GM12878 (cell line): ENCODE measurements at regions not wholly inside any gene's neighbourhood (a gene's known extent, or its start where the extent isn't known, plus 50 kb on each side); places are given as distances from the start of the nearest gene placed in this dataset.

ENCODE experiments used
- ATAC-seq: fragments of 200-7000 bp; cut with Tn5 transposase; 3 replicates; pipeline ENCODE4 v1.9.1; 2020; ENCODE audit warnings: mild to moderate bottlenecking, moderate library complexity
- BruUV-seq: library from RNA; stranded (reverse); fragments of 400-500 nt; replicated peaks from 2 replicates; lab custom pipeline; 2021; lab: Mats Ljungman, UMichigan
- CTCF ChIA-PET: fragments of 300-600 bp; sonication (Branson Sonifier 250); formaldehyde crosslinking; extraction: SDS; loops from one replicate; lab custom pipeline; 2021; ENCODE audit warnings: inconsistent platforms; lab: Yijun Ruan, JAX
- POLR2A ChIA-PET: fragments of 350-600 bp; formaldehyde crosslinking; extraction: SDS; loops from one replicate; lab custom pipeline; 2021; ENCODE audit warnings: inconsistent platforms; lab: Charles Lee
- RAD21 ChIA-PET: fragments of 300-600 bp; sonication (Branson Sonifier 250); formaldehyde crosslinking; loops from one replicate; lab custom pipeline; 2023; ENCODE audit warnings: antibody characterized with exemption; ENCODE audit not compliant: unreplicated experiment; lab: Charles Lee
- SMC1A ChIA-PET: fragments of 300-600 bp; sonication (Branson Sonifier 250); formaldehyde crosslinking; loops from one replicate; lab custom pipeline; 2023; ENCODE audit not compliant: unreplicated experiment, uncharacterized antibody; lab: Charles Lee
- DNase-seq: peaks from one replicate; pipeline ENCODE4 v3.0.0-alpha.2; 2011; ENCODE audit warnings: low read depth, low spot score
- FAIRE-seq: peaks from 3 replicates; lab custom pipeline; 2011; peaks lifted over from hg19 to GRCh38; lab: Jason Lieb, UNC
- H2AFZ ChIP-seq: 2 replicates; pipeline ENCODE4 v1.6.0; 2011; ENCODE audit warnings: low read depth, low read length, control low read depth; ENCODE audit not compliant: control insufficient read depth
- H3K27ac ChIP-seq: 2 replicates; pipeline ENCODE4 v1.5.1; 2011; ENCODE audit warnings: control low read depth; ENCODE audit not compliant: control insufficient read depth, insufficient read depth
- H3K27me3 ChIP-seq, 2 experiments: replicated peaks in 1 of 2; 2 replicates each; pipeline versions ENCODE4 v1.6.0 to v1.6.1; 2011; ENCODE audit warnings: low read length in 1 of 2; ENCODE audit not compliant: control insufficient read depth in 2 of 2, insufficient read depth in 2 of 2
- H3K36me3 ChIP-seq, 2 experiments: 2 replicates each; pipeline ENCODE4 v1.5.1; 2011; ENCODE audit warnings: low read length in 1 of 2; ENCODE audit not compliant: control insufficient read depth in 2 of 2, insufficient read depth in 2 of 2
- H3K4me1 ChIP-seq: 2 replicates; pipeline ENCODE4 v1.6.1; 2011; ENCODE audit warnings: mild to moderate bottlenecking, low read length, moderate library complexity, mixed read lengths; ENCODE audit not compliant: control insufficient read depth, insufficient read depth
- H3K4me2 ChIP-seq: 2 replicates; pipeline ENCODE4 v1.6.0; 2011; ENCODE audit warnings: control low read depth; ENCODE audit not compliant: control insufficient read depth, insufficient read depth
- H3K4me3 ChIP-seq: fragments of 200-600 bp; sonication (generic); 2 replicates; pipeline ENCODE4 v1.5.1; 2016
- H3K79me2 ChIP-seq: 2 replicates; pipeline ENCODE4 v1.6.0; 2011; ENCODE audit warnings: low read length; ENCODE audit not compliant: control insufficient read depth, insufficient read depth
- H3K9ac ChIP-seq: 2 replicates; pipeline ENCODE4 v1.8.0; 2011; ENCODE audit warnings: low read length, control low read depth, mixed read lengths; ENCODE audit not compliant: control insufficient read depth, insufficient read depth
- H3K9me3 ChIP-seq: replicated peaks from 3 replicates; pipeline ENCODE4 v1.5.1; 2011; ENCODE audit warnings: mild to moderate bottlenecking, low read length; ENCODE audit not compliant: control insufficient read depth, insufficient read depth
- H4K20me1 ChIP-seq: 2 replicates; pipeline ENCODE4 v1.6.0; 2011; ENCODE audit not compliant: control insufficient read depth, insufficient read depth
- BACH1 ChIP-seq: fragments of 450-650 bp; IDR thresholded peaks from 2 replicates; pipeline ENCODE4 v1.6.1; 2017; ENCODE audit warnings: mild to moderate bottlenecking, borderline replicate concordance
- BHLHE40 ChIP-seq, 2 experiments: fragments of 450-650 bp in 1 of 2; IDR thresholded peaks; 2 replicates each; pipeline ENCODE4 v1.6.1; 2011 to 2017; ENCODE audit warnings: low read depth in 2 of 2, borderline replicate concordance in 1 of 2, improper control_type of control experiment in 1 of 2, low read length in 1 of 2, mild to moderate bottlenecking in 1 of 2
- FOS ChIP-seq: IDR thresholded peaks from 3 replicates; pipeline ENCODE4 v1.6.1; 2011; ENCODE audit warnings: borderline replicate concordance; ENCODE audit not compliant: insufficient read length; ENCODE audit errors: extremely low read depth
- FOXK2 ChIP-seq: fragments of 450-650 bp; IDR thresholded peaks from 2 replicates; pipeline ENCODE4 v1.6.1; 2017; ENCODE audit warnings: mild to moderate bottlenecking, moderate library complexity
- NRF1 ChIP-seq: conservative IDR thresholded peaks from 2 replicates; pipeline ENCODE4 v1.6.1; 2011; ENCODE audit warnings: mild to moderate bottlenecking, low read depth, low read length, improper control_type of control experiment
- POU2F2 ChIP-seq: IDR thresholded peaks from 3 replicates; pipeline ENCODE4 v1.6.1; 2011; ENCODE audit warnings: low read depth, mild to moderate bottlenecking, low read length, borderline replicate concordance
- RAD21 ChIP-seq: IDR thresholded peaks from 2 replicates; pipeline ENCODE4 v1.6.1; 2011; ENCODE audit warnings: mild to moderate bottlenecking, low read depth, low read length, moderate library complexity; ENCODE audit not compliant: insufficient read depth
- RCOR1 ChIP-seq: conservative IDR thresholded peaks from 2 replicates; pipeline ENCODE4 v1.6.1; 2012; ENCODE audit warnings: low read depth, low read length, improper control_type of control experiment
- RELA ChIP-seq: fragments of 450-650 bp; IDR thresholded peaks from 2 replicates; pipeline ENCODE4 v1.8.0; 2014; ENCODE audit warnings: borderline replicate concordance; ENCODE audit not compliant: partially characterized antibody
- SMARCA5 ChIP-seq: fragments of 450-650 bp; IDR thresholded peaks from 2 replicates; pipeline ENCODE4 v1.6.1; 2017; ENCODE audit warnings: mild to moderate bottlenecking
- SP1 ChIP-seq: IDR thresholded peaks from one replicate; pipeline ENCODE4 v1.6.1; 2011; ENCODE audit warnings: low read depth, low read length
- TCF12 ChIP-seq: IDR thresholded peaks from 2 replicates; pipeline ENCODE4 v1.6.1; 2011; ENCODE audit warnings: low read depth, mild to moderate bottlenecking, low read length
- ZZZ3 ChIP-seq: IDR thresholded peaks from 2 replicates; pipeline ENCODE4 v1.6.1; 2011; ENCODE audit warnings: low read depth; ENCODE audit not compliant: control insufficient read depth, insufficient read length
- WGBS: methylation state at CpG from one replicate; pipeline ENCODE4 v1.1.6; 2016; ENCODE audit warnings: low lambda C conversion rate; ENCODE audit not compliant: insufficient replicate concordance, insufficient coverage; ENCODE audit errors: missing lambda C conversion rate; 5-methylcytosine and 5-hydroxymethylcytosine counted together
- in situ Hi-C: fragments of 300-500 bp; cut with MboI; formaldehyde crosslinking; loops from 9 replicates; pipeline ENCODE4 v1.14.3; 2018; ENCODE audit warnings: mixed read lengths
- intact Hi-C: fragments of 100-400 bp; cut with micrococcal nuclease; formaldehyde crosslinking; loops from one replicate; pipeline ENCODE4 v1.14.2; 2022; ENCODE audit not compliant: unreplicated experiment
- TF ChIP-seq, protein P1 (sequence below): IDR thresholded peaks from 2 replicates; pipeline ENCODE4 v1.6.1; 2011; ENCODE audit warnings: low read depth, low read length, improper control_type of control experiment, borderline replicate concordance
- TF ChIP-seq, protein P2 (sequence below): fragments of 450-650 bp; IDR thresholded peaks from 2 replicates; pipeline ENCODE4 v1.6.1; 2017; ENCODE audit warnings: mild to moderate bottlenecking
- TF ChIP-seq, protein P3 (sequence below): IDR thresholded peaks from 2 replicates; pipeline ENCODE4 v1.6.1; 2012; ENCODE audit warnings: low read depth, low read length, improper control_type of control experiment
- TF ChIP-seq, protein P4 (sequence below): fragments of 450-650 bp; formaldehyde crosslinking; IDR thresholded peaks from 2 replicates; pipeline ENCODE4 v1.4.0; 2020; ENCODE audit warnings: mild to moderate bottlenecking, moderate library complexity

DNA sequence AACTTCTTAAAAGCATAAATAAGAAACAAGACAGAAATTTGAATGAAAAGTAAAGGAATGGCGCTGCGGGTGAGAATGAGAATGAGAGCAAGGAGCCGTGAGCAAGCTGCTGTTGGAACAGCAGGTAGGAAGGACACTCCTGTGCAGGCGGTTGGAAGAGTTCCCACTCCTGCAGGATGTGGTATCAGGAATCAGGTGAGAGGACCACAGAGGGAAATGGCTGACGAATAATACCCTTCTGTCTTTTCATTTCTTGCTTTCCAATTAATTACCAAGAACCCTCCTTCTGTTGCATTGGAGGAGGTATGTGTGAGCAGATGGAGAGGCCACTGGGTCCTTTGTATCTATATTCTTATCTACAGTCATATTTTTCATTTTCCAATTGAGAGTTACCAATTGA lies 1504.2 kb downstream of the EFNB2 start (continued):
- TF ChIP-seq RCOR1 (no peak), ZZZ3 (no peak), SP1 (no peak)
- TF ChIP-seq, protein P1, sequence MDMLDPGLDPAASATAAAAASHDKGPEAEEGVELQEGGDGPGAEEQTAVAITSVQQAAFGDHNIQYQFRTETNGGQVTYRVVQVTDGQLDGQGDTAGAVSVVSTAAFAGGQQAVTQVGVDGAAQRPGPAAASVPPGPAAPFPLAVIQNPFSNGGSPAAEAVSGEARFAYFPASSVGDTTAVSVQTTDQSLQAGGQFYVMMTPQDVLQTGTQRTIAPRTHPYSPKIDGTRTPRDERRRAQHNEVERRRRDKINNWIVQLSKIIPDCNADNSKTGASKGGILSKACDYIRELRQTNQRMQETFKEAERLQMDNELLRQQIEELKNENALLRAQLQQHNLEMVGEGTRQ, result no peak

DNA sequence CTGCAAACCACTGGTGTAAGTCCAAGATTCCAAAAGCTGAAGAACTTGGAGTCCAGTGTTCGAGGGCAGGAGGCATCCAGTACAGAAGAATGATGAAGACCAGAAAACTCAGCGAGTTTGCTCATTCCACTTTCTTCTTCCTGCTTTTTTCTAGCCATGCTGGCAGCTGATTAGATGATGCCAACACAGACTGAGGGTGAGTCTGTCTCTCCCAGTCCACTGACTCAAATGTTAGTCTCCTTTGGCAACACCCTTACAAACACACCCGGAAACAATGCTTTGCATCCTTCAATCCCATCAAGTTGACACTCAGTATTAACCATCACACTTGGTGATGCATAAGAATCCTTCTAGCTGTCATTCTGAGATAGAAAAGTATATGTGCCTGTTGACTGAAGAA lies 1504.6 kb downstream of the EFNB2 start:
- in situ Hi-C loops, result no loop called here
- no peak for TF ChIP-seq SMARCA5
- TF ChIP-seq, protein P2, sequence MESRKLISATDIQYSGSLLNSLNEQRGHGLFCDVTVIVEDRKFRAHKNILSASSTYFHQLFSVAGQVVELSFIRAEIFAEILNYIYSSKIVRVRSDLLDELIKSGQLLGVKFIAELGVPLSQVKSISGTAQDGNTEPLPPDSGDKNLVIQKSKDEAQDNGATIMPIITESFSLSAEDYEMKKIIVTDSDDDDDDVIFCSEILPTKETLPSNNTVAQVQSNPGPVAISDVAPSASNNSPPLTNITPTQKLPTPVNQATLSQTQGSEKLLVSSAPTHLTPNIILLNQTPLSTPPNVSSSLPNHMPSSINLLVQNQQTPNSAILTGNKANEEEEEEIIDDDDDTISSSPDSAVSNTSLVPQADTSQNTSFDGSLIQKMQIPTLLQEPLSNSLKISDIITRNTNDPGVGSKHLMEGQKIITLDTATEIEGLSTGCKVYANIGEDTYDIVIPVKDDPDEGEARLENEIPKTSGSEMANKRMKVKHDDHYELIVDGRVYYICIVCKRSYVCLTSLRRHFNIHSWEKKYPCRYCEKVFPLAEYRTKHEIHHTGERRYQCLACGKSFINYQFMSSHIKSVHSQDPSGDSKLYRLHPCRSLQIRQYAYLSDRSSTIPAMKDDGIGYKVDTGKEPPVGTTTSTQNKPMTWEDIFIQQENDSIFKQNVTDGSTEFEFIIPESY, result no peak
- no peak for TF ChIP-seq BHLHE40 (IDR thresholded peaks at IDR 0.05; ENCODE audit: borderline replicate concordance in 1 of 2, low read depth in 2 of 2, low read length in 1 of 2)
- TF ChIP-seq POU2F2, result no peak
- TF ChIP-seq RAD21, result no peak
- TF ChIP-seq FOXK2, result no peak
- no peak for TF ChIP-seq FOS
- TF ChIP-seq, protein P3, sequence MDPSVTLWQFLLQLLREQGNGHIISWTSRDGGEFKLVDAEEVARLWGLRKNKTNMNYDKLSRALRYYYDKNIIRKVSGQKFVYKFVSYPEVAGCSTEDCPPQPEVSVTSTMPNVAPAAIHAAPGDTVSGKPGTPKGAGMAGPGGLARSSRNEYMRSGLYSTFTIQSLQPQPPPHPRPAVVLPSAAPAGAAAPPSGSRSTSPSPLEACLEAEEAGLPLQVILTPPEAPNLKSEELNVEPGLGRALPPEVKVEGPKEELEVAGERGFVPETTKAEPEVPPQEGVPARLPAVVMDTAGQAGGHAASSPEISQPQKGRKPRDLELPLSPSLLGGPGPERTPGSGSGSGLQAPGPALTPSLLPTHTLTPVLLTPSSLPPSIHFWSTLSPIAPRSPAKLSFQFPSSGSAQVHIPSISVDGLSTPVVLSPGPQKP, result no peak
- TF ChIP-seq RELA, result no peak
- TF ChIP-seq, protein P4, sequence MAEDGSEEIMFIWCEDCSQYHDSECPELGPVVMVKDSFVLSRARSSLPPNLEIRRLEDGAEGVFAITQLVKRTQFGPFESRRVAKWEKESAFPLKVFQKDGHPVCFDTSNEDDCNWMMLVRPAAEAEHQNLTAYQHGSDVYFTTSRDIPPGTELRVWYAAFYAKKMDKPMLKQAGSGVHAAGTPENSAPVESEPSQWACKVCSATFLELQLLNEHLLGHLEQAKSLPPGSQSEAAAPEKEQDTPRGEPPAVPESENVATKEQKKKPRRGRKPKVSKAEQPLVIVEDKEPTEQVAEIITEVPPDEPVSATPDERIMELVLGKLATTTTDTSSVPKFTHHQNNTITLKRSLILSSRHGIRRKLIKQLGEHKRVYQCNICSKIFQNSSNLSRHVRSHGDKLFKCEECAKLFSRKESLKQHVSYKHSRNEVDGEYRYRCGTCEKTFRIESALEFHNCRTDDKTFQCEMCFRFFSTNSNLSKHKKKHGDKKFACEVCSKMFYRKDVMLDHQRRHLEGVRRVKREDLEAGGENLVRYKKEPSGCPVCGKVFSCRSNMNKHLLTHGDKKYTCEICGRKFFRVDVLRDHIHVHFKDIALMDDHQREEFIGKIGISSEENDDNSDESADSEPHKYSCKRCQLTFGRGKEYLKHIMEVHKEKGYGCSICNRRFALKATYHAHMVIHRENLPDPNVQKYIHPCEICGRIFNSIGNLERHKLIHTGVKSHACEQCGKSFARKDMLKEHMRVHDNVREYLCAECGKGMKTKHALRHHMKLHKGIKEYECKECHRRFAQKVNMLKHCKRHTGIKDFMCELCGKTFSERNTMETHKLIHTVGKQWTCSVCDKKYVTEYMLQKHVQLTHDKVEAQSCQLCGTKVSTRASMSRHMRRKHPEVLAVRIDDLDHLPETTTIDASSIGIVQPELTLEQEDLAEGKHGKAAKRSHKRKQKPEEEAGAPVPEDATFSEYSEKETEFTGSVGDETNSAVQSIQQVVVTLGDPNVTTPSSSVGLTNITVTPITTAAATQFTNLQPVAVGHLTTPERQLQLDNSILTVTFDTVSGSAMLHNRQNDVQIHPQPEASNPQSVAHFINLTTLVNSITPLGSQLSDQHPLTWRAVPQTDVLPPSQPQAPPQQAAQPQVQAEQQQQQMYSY (CRISPR knock-in tag), result no peak
- no peak for TF ChIP-seq TCF12
- no peak for TF ChIP-seq BACH1
- TF ChIP-seq NRF1, result no peak

More for the DNA sequence above, 1504.6 kb downstream of the EFNB2 start:
- H3K4me3 ChIP-seq, result no peak overlapping the region
- no peaks in the 10 kb centered on the region for H3K79me2 ChIP-seq
- BruUV-seq, result no TSS peak
- H3K9ac ChIP-seq, result no peak overlapping the region
- 51% methylated on average over 3 of the region's 3 CpGs for WGBS
- H3K4me1 ChIP-seq, result no peaks in the 10 kb centered on the region
- FAIRE-seq (no peak), ATAC-seq (no peak), DNase-seq (no peak)
- H3K27me3 ChIP-seq, result no peaks in the 10 kb centered on the region
- intact Hi-C loops, result no loop called here
- H3K27ac ChIP-seq, result no peak overlapping the region
- H3K36me3 ChIP-seq, result no peaks in the 10 kb centered on the region
- ChIA-PET CTCF (interaction anchor here (0.7 kb wide), 1 partner anchor 1529 kb away, joined by 3 read pairs; no protein-coding TSS in a partner anchor), SMC1A (interaction anchor here (1.1 kb wide), 1 partner anchor 26 kb away, joined by 3 read pairs; no protein-coding TSS in a partner anchor), POLR2A (no interaction called here), RAD21 (no interaction called here)
- H2AFZ ChIP-seq, result no peak overlapping the region
- no peaks in the 10 kb centered on the region for H4K20me1 ChIP-seq
- no peaks in the 10 kb centered on the region for H3K9me3 ChIP-seq
- no peak overlapping the region for H3K4me2 ChIP-seq
